Gastrocnemius medialis (tissue), 4 donors: ENCODE measurements at regions not wholly inside any gene's neighbourhood (a gene's known extent, or its start where the extent isn't known, plus 50 kb on each side); places are given as distances from the start of the nearest gene placed in this dataset.

Experiments
- ATAC-seq, 2 donors: fragments of 150-250 bp; one replicate each; pipeline ENCODE4 v1.9.1; 2016
- DNase-seq, 2 donors: peaks; one replicate each; pipeline ENCODE4 v3.0.0-alpha.2; 2019
- H3K27ac ChIP-seq, 4 donors: fragments of 200-600 bp; sonication (generic); 1 replicate in 1 of 4; 2 replicates in 3 of 4; pipeline ENCODE4 v1.5.1; 2016 to 2018; ENCODE audit warnings: mild to moderate bottlenecking in 2 of 4, moderate library complexity in 1 of 4
- H3K27me3 ChIP-seq, 3 donors: fragments of 200-600 bp; sonication (generic) in 2 of 3; 1 replicate in 1 of 3; 2 replicates in 2 of 3; pipeline versions ENCODE4 v1.5.1 to v1.6.0; 2016 to 2019; ENCODE audit warnings: mild to moderate bottlenecking in 1 of 3, moderate library complexity in 1 of 3
- H3K36me3 ChIP-seq, 2 donors: fragments of 200-600 bp; sonication (generic) in 1 of 2; one replicate each; pipeline ENCODE4 v1.5.1; 2017 to 2018
- H3K4me1 ChIP-seq, 2 donors: fragments of 200-600 bp; sonication (generic) in 1 of 2; one replicate each; pipeline ENCODE4 v1.5.1; 2016 to 2017; ENCODE audit warnings: mild to moderate bottlenecking in 2 of 2
- H3K4me3 ChIP-seq, 4 donors: fragments of 200-600 bp; sonication (generic) in 3 of 4; 1 replicate in 1 of 4; 2 replicates in 3 of 4; pipeline ENCODE4 v1.5.1; 2016 to 2019; ENCODE audit warnings: mild to moderate bottlenecking in 2 of 4
- H3K9me3 ChIP-seq, 3 donors: fragments of 200-600 bp; sonication (generic) in 2 of 3; 1 replicate in 1 of 3; 2 replicates in 2 of 3; pipeline ENCODE4 v1.5.1; 2016 to 2019
- CTCF ChIP-seq, 5 experiments: fragments of 450-650 bp in 3 of 5; fragments of 200-600 bp in 2 of 5; sonication (generic) in 2 of 5; IDR thresholded peaks in 4 of 5; conservative IDR thresholded peaks in 1 of 5; 1 replicate in 4 of 5; 2 replicates in 1 of 5; pipeline ENCODE4 v1.5.1; 2016 to 2019; ENCODE audit warnings: antibody characterized with exemption in 5 of 5, mild to moderate bottlenecking in 3 of 5, moderate library complexity in 3 of 5
- POLR2A ChIP-seq, 2 donors: fragments of 450-650 bp; IDR thresholded peaks; one replicate each; pipeline ENCODE4 v1.6.1; 2017; ENCODE audit warnings: antibody characterized with exemption in 2 of 2, mild to moderate bottlenecking in 2 of 2, moderate library complexity in 2 of 2
- in situ Hi-C, 4 donors: fragments of 200-750 bp; cut with MboI; loops; one replicate each; pipeline versions ENCODE4 v1.15.0 to v1.8.0; 2017; ENCODE audit warnings: low sequenced_read_pairs in 4 of 4
- intact Hi-C: fragments of 100-400 bp; cut with DNase I; formaldehyde crosslinking; loops from one replicate; pipeline ENCODE4 v1.15.1; 2023; ENCODE audit warnings: low total_unique reads

GRCh38 chrX:111007238-111007637 is 88.8 kb upstream of the PAK3 start:
- H3K27me3 ChIP-seq, result peaks cover 0 to 8% (median 0%) of the 10 kb centered on the region in 3 donors
- in situ Hi-C loops (no loop called here), intact Hi-C loops (no loop called here)

GRCh38 chrX:111006116-111006515 is 89.9 kb upstream of the PAK3 start:
- DNase-seq, result no peak
- no peak overlapping the region for H3K27ac ChIP-seq
- TF ChIP-seq CTCF (IDR thresholded peaks at IDR 0.05 in 4 of 5, conservative IDR thresholded peaks at IDR 0.05 in 1 of 5) (no peak), POLR2A (IDR thresholded peaks at IDR 0.05) (no peak)
- H3K9me3 ChIP-seq, result no peaks in the 10 kb centered on the region
- H3K36me3 ChIP-seq, result no peaks in the 10 kb centered on the region
- no peaks in the 10 kb centered on the region for H3K4me1 ChIP-seq
- intact Hi-C loops, result no loop called here
- ATAC-seq, result no peak
- H3K27me3 ChIP-seq, result peaks cover 0 to 8% (median 0%) of the 10 kb centered on the region in 3 donors
- in situ Hi-C loops, result no loop called here
- no peak overlapping the region for H3K4me3 ChIP-seq

More at GRCh38 chrX:111007238-111007637, 88.8 kb upstream of the PAK3 start:
- no peaks in the 10 kb centered on the region for H3K4me1 ChIP-seq
- DNase-seq (no peak), ATAC-seq (no peak)
- TF ChIP-seq CTCF (IDR thresholded peaks at IDR 0.05 in 4 of 5, conservative IDR thresholded peaks at IDR 0.05 in 1 of 5), result no peak
- no peak for TF ChIP-seq POLR2A (IDR thresholded peaks at IDR 0.05)
- H3K9me3 ChIP-seq, result no peaks in the 10 kb centered on the region
- H3K27ac ChIP-seq, result no peak overlapping the region
- H3K4me3 ChIP-seq, result no peak overlapping the region
- no peaks in the 10 kb centered on the region for H3K36me3 ChIP-seq

- Histone ChIP-seq H3K36me3 (no peaks in the 10 kb centered on the region), H3K4me1 (no peaks in the 10 kb centered on the region), H3K9me3 (no peaks in the 10 kb centered on the region), H3K27me3 (peaks cover 0 to 8% (median 0%) of the 10 kb centered on the region in 3 donors), H3K27ac (no peak overlapping the region), H3K4me3 (no peak overlapping the region)
- intact Hi-C loops (no loop called here), in situ Hi-C loops (no loop called here)
- DNase-seq (no peak), ATAC-seq (no peak)
- TF ChIP-seq POLR2A (IDR thresholded peaks at IDR 0.05), result no peak
- no peak for TF ChIP-seq CTCF (IDR thresholded peaks at IDR 0.05 in 4 of 5, conservative IDR thresholded peaks at IDR 0.05 in 1 of 5)
Measured at GRCh38 chrX:111005166-111005565, 90.8 kb upstream of the PAK3 start.

DNA sequence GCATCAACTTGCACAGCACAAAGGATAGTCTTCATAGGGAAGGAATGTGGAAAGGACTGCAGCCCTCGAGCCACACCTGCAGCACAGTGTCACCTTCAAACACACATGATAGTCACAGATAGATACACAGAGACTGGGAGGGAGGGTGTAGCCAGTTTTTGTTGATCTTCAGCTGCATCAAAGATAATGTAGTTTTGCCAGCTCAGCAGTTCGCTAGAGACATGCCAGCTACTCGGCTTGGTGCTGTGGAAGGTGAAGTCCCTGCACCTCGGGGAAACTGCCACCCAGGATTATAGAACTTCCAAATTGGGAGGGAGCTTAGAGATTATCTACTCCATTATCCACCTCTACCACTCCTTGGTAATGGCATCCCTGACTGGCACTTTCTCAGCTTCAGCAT is 92.9 kb upstream of the PAK3 start:
- Histone ChIP-seq H3K36me3 (no peaks in the 10 kb centered on the region), H3K9me3 (no peaks in the 10 kb centered on the region), H3K27me3 (no peaks in the 10 kb centered on the region), H3K4me3 (no peak overlapping the region), H3K4me1 (no peaks in the 10 kb centered on the region), H3K27ac (no peak overlapping the region)
- no peak for TF ChIP-seq POLR2A (IDR thresholded peaks at IDR 0.05)
- TF ChIP-seq CTCF (IDR thresholded peaks at IDR 0.05 in 4 of 5, conservative IDR thresholded peaks at IDR 0.05 in 1 of 5), result no peak
- intact Hi-C loops, result no loop called here
- ATAC-seq (no peak), DNase-seq (no peak)
- in situ Hi-C loops, result no loop called here

GRCh38 chrX:110992611-110993010 is 103.4 kb upstream of the PAK3 start:
- Histone ChIP-seq H3K27me3 (peaks cover 0 to 2% (median 0%) of the 10 kb centered on the region in 3 donors), H3K4me1 (no peaks in the 10 kb centered on the region), H3K27ac (no peak overlapping the region), H3K9me3 (no peaks in the 10 kb centered on the region), H3K4me3 (no peak overlapping the region), H3K36me3 (no peaks in the 10 kb centered on the region)
- in situ Hi-C loops, result no loop called here
- TF ChIP-seq CTCF (IDR thresholded peaks at IDR 0.05 in 4 of 5, conservative IDR thresholded peaks at IDR 0.05 in 1 of 5) (no peak), POLR2A (IDR thresholded peaks at IDR 0.05) (no peak)
- DNase-seq (no peak), ATAC-seq (no peak)
- intact Hi-C loops, result no loop called here
